ENCODE measurements at regions not wholly inside any gene's neighbourhood (a gene's known extent, or its start where the extent isn't known, plus 50 kb on each side); places are given as distances from the start of the nearest gene placed in this dataset.

DNA sequence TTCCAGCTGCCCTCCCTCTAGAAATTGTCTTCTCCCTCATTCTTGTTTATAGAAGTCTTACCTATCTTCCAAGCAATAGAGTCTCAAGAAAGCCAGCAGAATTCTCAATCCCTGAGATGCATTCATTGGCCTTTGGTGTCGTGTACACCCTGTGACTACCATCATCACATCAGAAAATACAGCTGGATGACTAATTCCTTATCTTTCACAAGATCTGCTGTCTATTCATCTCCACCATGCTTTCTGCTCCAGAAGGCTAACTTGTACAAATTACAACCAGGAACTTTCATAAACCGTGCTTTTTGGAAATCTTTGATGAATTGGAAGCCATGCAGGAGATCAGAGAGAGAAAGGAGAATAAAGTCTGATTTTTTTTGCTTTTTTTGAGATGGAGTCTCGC is 1062.9 kb upstream of the GHITM start:
- TF ChIP-seq, protein P1, sequence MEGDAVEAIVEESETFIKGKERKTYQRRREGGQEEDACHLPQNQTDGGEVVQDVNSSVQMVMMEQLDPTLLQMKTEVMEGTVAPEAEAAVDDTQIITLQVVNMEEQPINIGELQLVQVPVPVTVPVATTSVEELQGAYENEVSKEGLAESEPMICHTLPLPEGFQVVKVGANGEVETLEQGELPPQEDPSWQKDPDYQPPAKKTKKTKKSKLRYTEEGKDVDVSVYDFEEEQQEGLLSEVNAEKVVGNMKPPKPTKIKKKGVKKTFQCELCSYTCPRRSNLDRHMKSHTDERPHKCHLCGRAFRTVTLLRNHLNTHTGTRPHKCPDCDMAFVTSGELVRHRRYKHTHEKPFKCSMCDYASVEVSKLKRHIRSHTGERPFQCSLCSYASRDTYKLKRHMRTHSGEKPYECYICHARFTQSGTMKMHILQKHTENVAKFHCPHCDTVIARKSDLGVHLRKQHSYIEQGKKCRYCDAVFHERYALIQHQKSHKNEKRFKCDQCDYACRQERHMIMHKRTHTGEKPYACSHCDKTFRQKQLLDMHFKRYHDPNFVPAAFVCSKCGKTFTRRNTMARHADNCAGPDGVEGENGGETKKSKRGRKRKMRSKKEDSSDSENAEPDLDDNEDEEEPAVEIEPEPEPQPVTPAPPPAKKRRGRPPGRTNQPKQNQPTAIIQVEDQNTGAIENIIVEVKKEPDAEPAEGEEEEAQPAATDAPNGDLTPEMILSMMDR (IDR thresholded peaks at IDR 0.05) = no peak
- TF ChIP-seq EP300 (IDR thresholded peaks at IDR 0.05) (no peak), POLR2A (IDR thresholded peaks at IDR 0.05) (no peak)
